ENCODE measurements at regions not wholly inside any gene's neighbourhood (a gene's known extent, or its start where the extent isn't known, plus 50 kb on each side); places are given as distances from the start of the nearest gene placed in this dataset.

GRCh38 chr13:44024846-44025195, 145.1 kb downstream of the LACC1 start:
- TF ChIP-seq CTCF (conservative IDR thresholded peaks at IDR 0.05; ENCODE audit: low read length) (no peak), EZH2phosphoT487 (IDR thresholded peaks at IDR 0.05; ENCODE audit: borderline replicate concordance, low read depth, low read length) (no peak)

Data from OCI-LY7 (cell line).